ENCODE measurements at regions not wholly inside any gene's neighbourhood (a gene's known extent, or its start where the extent isn't known, plus 50 kb on each side); places are given as distances from the start of the nearest gene placed in this dataset.

DNA sequence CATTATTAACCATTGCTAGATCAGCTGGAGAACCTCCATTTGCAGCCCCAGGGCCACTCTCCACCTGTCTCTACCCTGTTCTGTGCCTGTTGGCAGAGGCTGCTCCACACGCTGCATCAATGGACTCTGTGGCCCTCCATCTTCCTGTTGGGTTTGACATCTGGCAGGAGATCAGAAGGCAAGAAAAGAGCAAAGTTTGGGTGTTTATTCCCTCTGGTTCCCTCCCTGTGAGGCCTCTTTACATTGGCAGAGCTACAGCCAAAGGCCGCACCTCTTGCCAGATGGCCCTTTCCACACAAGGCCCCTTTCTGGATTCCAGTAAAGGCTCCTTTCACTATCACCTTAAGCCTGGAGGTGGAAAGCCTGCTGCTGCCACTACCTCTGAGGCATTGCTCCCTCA, 110.9 kb upstream of the RND3 start:
- DNase-seq, result no peak
- H3K79me1 ChIP-seq (ENCODE audit: insufficient read depth, low read depth, low read length, poor library complexity, severe bottlenecking), result no peaks in the 10 kb centered on the region
- no peak overlapping the region for H2BK15ac ChIP-seq (ENCODE audit: low read depth, low read length)
- H3K14ac ChIP-seq (ENCODE audit: insufficient read depth, low read length), result no peak overlapping the region
- no peak overlapping the region for H3K27ac ChIP-seq (ENCODE audit: insufficient read length, low read depth, low read length)
- H3K9ac ChIP-seq (ENCODE audit: extremely low read depth, insufficient read length, low read length), result no peak overlapping the region
- no peak overlapping the region for H3K4me3 Mint-ChIP-seq
- no peak for TF ChIP-seq CTCF (conservative IDR thresholded peaks at IDR 0.05)
- no peaks in the 10 kb centered on the region for H3K9me3 Mint-ChIP-seq
- no peaks in the 10 kb centered on the region for H3K23me2 ChIP-seq (ENCODE audit: insufficient read length, low read depth, low read length, poor library complexity, severe bottlenecking)
- H3K27me3 Mint-ChIP-seq (ENCODE audit: low read depth), result no peaks in the 10 kb centered on the region
- H3K79me2 ChIP-seq (ENCODE audit: insufficient read depth, low read length), result no peaks in the 10 kb centered on the region
- no peaks in the 10 kb centered on the region for H3K4me1 ChIP-seq (ENCODE audit: insufficient read depth, low read length)
- no peak overlapping the region for H2BK120ac ChIP-seq (ENCODE audit: low read depth, low read length, poor library complexity, severe bottlenecking)
- no peak overlapping the region for H2AK5ac ChIP-seq (ENCODE audit: insufficient read length, low read length)
- no peaks in the 10 kb centered on the region for H4K20me1 ChIP-seq (ENCODE audit: control insufficient read depth, insufficient read depth, insufficient read length)
- no peak overlapping the region for H2BK12ac ChIP-seq (ENCODE audit: insufficient read length, low read depth, low read length)
- H2BK5ac ChIP-seq (ENCODE audit: insufficient read length, low read length), result no peak overlapping the region
- H2AFZ ChIP-seq (ENCODE audit: low read length), result no peak overlapping the region
- no peak overlapping the region for H3K27ac Mint-ChIP-seq
- H3K9me3 ChIP-seq (ENCODE audit: control insufficient read depth, low read depth, low read length), result no peaks in the 10 kb centered on the region
- no peak overlapping the region for H3K4me2 ChIP-seq (ENCODE audit: insufficient read depth, insufficient read length, low read length)
- H3T11ph ChIP-seq (ENCODE audit: low read length), result no peak overlapping the region
- H2BK20ac ChIP-seq (ENCODE audit: low read depth, low read length, poor library complexity, severe bottlenecking), result no peak overlapping the region
- no peak overlapping the region for H3K23ac ChIP-seq (ENCODE audit: insufficient read length, low read depth, low read length)
- no CpG with 5 or more reads among the region's 2 CpGs for WGBS (ENCODE audit: extremely low coverage, insufficient read length, low lambda C conversion rate)
- no peak overlapping the region for H3K4ac ChIP-seq (ENCODE audit: low read depth, low read length)
- H3K27me3 ChIP-seq (ENCODE audit: insufficient read depth, low read length), result no peaks in the 10 kb centered on the region
- no peak overlapping the region for H4K5ac ChIP-seq (ENCODE audit: insufficient read length, low read depth, low read length)
- no peak overlapping the region for H3K56ac ChIP-seq (ENCODE audit: insufficient read length, low read depth, low read length)
- H4K8ac ChIP-seq (replicated peaks; ENCODE audit: insufficient read length, low read depth, low read length), result no peak overlapping the region
- H3K18ac ChIP-seq (ENCODE audit: insufficient read length, low read depth, low read length), result no peak overlapping the region
- H3K4me1 Mint-ChIP-seq, result peaks cover 0 to 8% of the 10 kb centered on the region in 2 experiments; a peak in 2 of 4 replicates
- H3K36me3 Mint-ChIP-seq (ENCODE audit: insufficient read depth in 1 of 3, low read depth in 3 of 3), result no peaks in the 10 kb centered on the region; a peak in 1 of 7 replicates
- H4K91ac ChIP-seq (ENCODE audit: insufficient read length, low read depth, low read length), result no peak overlapping the region

All from H9 (cell line).